ENCODE measurements at regions not wholly inside any gene's neighbourhood (a gene's known extent, or its start where the extent isn't known, plus 50 kb on each side); places are given as distances from the start of the nearest gene placed in this dataset.

GRCh38 chr5:61737964-61738340 is 405.9 kb downstream of the ZSWIM6 start:
- TF ChIP-seq POLR2A (IDR thresholded peaks at IDR 0.05): no peak
- TF ChIP-seq CTCF (IDR thresholded peaks at IDR 0.05): no peak

GRCh38 chr5:61738446-61738845 is 406.4 kb downstream of the ZSWIM6 start:
- Histone ChIP-seq H3K4me3 (no peak overlapping the region), H3K9me3 (no peaks in the 10 kb centered on the region), H3K36me3 (no peaks in the 10 kb centered on the region), H3K4me1 (no peaks in the 10 kb centered on the region), H3K27ac (no peak overlapping the region), H3K27me3 (peaks cover 0 to 10% (median 0%) of the 10 kb centered on the region in 9 donors)
- ATAC-seq (no peak), DNase-seq (no peak)
- intact Hi-C loops (cut with DNase I): no loop called here
- WGBS, 4 donors: 89 to 93% (median 91%) methylated on average over 3 of the region's 3 CpGs
- TF ChIP-seq POLR2A (IDR thresholded peaks at IDR 0.05) (no peak), CTCF (IDR thresholded peaks at IDR 0.05) (no peak)

More at GRCh38 chr5:61737964-61738340, 405.9 kb downstream of the ZSWIM6 start:
- H3K27ac ChIP-seq: no peak overlapping the region
- H3K4me1 ChIP-seq: no peaks in the 10 kb centered on the region
- H3K4me3 ChIP-seq: no peak overlapping the region
- ATAC-seq (no peak), DNase-seq (no peak)
- intact Hi-C loops (cut with DNase I): no loop called here
- peaks cover 0 to 10% (median 0%) of the 10 kb centered on the region in 9 donors for H3K27me3 ChIP-seq
- H3K9me3 ChIP-seq: no peaks in the 10 kb centered on the region
- 90 to 97% (median 93%) methylated on average over 4 of the region's 4 CpGs for whole genome bisulfite sequencing, 4 donors
- no peaks in the 10 kb centered on the region for H3K36me3 ChIP-seq

- WGBS, 4 donors: 78 to 82% (median 78%) methylated on average over 21 of the region's 21 CpGs
- H3K4me3 ChIP-seq: no peak overlapping the region
- H3K27me3 ChIP-seq: peaks cover 0 to 6% (median 0%) of the 10 kb centered on the region in 9 donors
- intact Hi-C loops (cut with DNase I): no loop called here
- ATAC-seq (no peak), DNase-seq (no peak)
- TF ChIP-seq CTCF (IDR thresholded peaks at IDR 0.05): no peak
- TF ChIP-seq POLR2A (IDR thresholded peaks at IDR 0.05): no peak
- no peak overlapping the region for H3K27ac ChIP-seq
- H3K4me1 ChIP-seq: no peaks in the 10 kb centered on the region
- peaks cover 0 to 4% (median 0%) of the 10 kb centered on the region in 12 donors for H3K9me3 ChIP-seq
- H3K36me3 ChIP-seq: no peaks in the 10 kb centered on the region
These were observed 412.9 kb downstream of the ZSWIM6 start for GRCh38 chr5:61744690-61745619.

- intact Hi-C loops (cut with DNase I): no loop called here
- DNase-seq (no peak), ATAC-seq (no peak)
- Histone ChIP-seq H3K27me3 (no peaks in the 10 kb centered on the region), H3K36me3 (no peaks in the 10 kb centered on the region), H3K4me3 (no peak overlapping the region), H3K9me3 (peaks cover 0 to 4% (median 0%) of the 10 kb centered on the region in 12 donors), H3K4me1 (no peaks in the 10 kb centered on the region), H3K27ac (no peak overlapping the region)
- TF ChIP-seq CTCF (IDR thresholded peaks at IDR 0.05) (no peak), POLR2A (IDR thresholded peaks at IDR 0.05) (no peak)
- WGBS, 4 donors: 88 to 91% (median 90%) methylated on average over 7 of the region's 7 CpGs
These were observed 414.9 kb downstream of the ZSWIM6 start for GRCh38 chr5:61746831-61747575.
